NOMO-1 (cell line): ENCODE measurements at regions not wholly inside any gene's neighbourhood (a gene's known extent, or its start where the extent isn't known, plus 50 kb on each side); places are given as distances from the start of the nearest gene placed in this dataset.
A peak's percentile ranks its signal among the peaks of the same experiment; 100 is the strongest.
"Not testable (repeated sequence)": the region's sequence is repeated elsewhere in the genome, so short reads cannot be mapped to it uniquely, and the experiment has no call there.

Experiments used
- DNase-seq, 2 experiments: peaks; one replicate each; lab custom pipeline; 2025; ENCODE audit not compliant: unreplicated experiment in 2 of 2; lab: John Stamatoyannopoulos, UW

DNA sequence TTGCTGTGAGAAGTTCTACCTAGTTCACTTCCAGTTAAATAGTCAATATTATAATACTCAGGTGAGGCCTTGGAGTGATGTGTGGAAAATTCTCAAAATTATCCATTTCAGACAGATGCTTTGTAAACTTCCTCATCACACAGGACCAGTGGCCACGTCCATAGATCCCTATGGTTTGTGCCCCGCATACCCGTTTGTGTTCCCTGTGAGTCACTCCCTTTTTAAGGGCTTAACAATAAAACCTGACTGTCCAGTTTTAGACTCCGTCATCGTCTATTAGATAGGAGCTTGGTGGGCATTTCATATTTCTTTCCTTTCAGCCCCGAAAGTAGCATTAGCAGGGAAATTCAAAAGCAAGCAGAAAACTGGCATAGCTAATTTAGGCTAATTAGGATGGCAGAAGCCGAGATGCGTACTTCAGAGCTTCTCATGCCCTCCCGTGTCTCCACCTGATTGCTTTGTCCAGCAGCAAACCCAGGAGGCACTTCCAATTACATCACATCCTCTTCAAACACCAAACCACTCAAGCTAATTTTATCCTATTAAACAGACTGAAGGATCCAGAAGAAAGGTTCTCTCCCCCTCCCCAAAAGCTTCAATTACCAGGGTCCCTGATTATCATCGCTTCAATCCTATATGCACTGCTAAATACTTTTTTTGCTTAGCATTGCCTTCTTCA is 186.6 kb upstream of the OTX2 start:
- DNase-seq = no peak

DNA sequence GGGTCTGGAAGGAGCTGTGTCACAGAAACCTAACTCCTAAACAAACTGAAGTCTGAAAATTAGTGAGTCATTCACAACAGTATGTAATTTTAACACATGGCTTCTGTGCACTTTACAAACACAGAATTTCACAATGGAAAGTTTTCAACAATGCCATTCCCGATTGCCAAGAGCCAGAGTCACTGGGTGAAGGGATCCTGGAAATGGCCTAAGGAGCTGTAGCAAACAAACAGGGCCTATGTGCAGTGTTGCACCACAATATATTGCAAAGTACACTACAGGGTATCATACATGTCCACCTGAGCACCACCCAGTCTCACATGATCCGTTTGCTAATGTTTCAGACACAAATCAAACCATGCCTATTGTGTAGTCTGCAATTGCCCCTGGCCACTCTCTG is 184.7 kb upstream of the OTX2 start:
- peak in 1 of 2 experiments; percentile 11 for DNase-seq

DNA sequence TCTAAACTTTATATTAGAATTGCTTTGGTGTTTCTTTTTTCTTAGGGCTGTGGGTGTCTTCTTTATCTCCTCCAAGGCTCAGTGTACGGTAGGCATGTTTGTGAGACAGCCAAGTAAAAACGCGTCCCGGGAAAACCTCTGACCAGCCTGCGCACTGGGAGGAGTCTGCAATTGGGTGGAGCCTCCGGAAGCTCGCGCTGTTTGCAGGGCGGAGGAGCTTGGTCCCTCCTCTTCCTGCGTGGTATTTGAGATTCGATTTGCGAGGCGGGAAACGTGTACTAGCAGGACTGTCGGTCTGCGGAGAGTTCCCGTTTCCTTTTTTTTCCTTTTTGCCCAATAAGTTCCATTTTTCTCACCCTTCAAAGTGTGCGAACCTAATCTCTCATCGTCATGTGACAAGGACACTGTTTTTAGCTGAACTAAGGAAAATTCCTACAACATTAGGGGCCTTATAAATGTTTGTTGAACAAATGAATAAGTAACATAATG is 182.1 kb upstream of the OTX2 start:
- DNase-seq = no peak

DNA sequence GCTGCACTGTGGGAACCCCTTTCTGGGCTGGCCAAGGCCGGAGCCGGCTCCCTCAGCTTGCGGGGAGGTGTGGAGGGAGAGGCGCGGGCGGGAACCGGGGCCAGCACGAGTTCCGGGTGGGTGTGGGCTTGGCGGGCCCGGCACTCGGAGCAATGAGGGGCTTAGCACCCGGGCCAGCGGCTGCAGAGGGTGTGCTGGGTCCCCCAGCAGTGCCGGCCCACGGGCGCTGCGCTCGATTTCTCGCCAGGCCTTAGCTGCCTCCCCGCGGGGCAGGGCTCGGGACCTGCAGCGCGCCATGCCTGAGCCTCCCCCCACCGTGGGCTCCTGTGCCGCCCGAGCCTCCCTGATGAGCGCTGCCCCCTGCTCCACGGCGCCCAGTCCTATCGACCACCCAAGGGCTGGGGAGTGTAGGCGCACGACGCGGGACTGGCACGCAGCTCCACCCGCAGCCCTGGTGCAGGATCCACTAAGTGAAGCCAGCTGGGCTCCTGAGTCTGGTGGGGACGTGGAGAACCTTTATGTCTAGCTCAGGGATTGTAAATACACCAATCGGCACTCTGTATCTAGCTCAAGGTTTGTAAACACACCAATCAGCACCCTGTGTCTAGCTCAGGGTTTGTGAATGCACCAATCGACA is 180.8 kb upstream of the OTX2 start:
- DNase-seq = not testable (repeated sequence)

DNA sequence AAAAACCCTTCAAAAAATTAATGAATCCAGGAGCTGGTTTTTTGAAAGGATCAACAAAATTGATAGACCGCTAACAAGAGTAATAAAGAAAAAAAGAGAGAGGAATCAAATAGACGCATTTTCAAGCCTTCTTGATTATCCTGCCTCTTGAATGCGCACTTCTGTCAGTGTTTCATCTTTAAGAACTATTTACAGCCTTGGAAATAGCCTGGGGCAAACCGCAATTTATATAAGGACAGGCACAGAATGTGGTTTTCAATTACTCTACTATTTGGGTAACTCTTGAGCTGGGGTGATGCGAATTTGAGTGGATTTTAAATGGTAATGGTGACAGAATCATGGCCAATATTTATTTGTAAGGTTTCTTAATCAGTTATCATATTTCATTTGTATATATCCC is 179.1 kb upstream of the OTX2 start:
- no peak for DNase-seq

DNA sequence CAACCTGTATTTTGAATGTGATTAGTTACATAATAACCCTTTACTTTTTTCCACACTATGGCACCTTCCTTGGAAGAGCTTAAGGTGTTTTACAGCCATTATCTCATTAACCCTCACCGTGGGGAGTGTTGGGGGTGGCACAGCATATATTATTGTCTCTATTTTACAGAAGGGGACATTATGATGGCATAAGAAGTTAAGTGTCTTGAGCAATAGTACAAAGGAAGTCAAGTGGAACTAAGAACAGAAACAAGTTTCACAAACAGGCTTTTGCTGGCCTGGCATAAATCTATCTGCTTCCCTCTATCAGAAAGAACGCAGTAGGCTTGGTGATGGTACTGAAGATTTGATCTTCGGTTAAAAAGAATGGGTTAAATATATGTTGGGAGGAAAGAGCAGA is 169.7 kb upstream of the OTX2 start:
- peak; percentile 47 to 93 for DNase-seq

DNA sequence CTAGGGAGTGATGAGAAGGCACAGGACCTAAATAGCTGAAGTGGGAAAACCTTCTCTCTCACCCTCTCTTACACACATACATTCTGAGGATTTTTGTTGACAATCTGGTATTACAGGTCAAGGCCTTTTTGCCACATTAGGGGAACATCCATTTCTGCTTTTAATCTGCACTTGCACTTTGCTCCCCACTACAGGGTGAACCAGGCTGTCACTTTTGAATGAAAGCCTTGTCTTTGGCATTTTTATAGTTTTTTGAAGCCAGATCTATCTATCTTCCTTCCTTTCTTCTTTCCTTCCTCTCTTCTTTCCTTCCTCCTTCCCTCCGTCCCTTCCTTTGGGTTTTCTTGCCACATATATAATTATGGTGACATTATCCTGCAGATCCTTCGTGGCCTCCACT is 165.9 kb upstream of the OTX2 start:
- DNase-seq = peak; percentile 23 to 26

DNA sequence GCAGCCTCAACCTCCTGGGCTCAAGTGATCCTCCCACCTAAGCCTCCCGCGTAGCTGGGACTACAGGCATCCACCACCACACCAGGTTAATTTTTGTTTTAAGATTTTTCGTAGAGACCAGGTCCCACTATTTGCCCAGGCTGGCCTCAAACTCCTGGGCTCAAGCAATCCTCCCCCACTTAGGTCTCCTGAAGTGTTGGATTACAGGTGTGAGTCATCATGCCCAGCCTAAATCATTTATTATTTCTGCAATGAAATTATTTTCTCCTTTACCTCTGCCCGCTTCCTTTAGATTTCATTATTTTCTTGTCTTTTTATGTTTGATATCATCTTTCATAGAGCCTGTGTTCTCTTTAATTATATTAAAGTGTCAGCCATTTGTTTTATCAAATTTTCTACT is 165.2 kb upstream of the OTX2 start:
- no peak for DNase-seq

DNA sequence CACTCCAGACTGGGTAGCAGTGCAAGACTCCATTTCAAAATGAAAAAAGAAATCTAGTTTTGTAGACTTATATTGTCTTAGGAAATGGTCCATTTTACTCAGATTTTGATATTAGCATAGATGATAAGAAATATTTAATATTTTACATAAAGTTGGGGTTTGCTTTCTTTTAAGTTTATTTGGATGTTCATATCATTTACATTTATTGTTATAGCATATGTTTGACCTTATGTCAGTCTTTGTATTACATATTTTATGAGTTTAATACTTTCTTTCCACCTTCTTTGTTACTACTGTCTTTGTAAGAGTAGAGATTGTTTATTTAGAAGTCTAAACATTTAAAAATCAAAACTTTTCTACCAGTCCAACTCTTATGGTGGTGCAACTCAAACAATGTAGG is 162.7 kb upstream of the OTX2 start:
- DNase-seq = no peak

DNA sequence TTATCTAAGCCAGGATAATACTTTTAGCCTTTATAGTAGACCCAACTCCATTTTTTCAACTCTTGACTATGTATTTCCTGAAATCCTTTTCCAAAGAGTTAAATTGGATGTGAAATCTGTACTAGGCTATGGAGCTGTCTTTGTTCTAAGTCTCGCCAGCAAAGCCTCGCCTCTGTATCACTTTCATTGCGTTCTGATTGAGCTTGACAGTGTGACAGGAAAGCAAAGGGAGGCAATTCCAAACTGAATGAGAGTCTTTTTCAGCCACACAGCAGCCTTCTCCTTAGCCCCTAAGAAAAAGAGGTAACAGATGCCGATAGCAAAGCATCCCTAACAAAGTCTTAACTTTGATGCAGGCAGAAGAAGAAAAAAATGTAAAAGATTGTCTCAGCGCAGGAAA is 154.6 kb upstream of the OTX2 start:
- DNase-seq = no peak

DNA sequence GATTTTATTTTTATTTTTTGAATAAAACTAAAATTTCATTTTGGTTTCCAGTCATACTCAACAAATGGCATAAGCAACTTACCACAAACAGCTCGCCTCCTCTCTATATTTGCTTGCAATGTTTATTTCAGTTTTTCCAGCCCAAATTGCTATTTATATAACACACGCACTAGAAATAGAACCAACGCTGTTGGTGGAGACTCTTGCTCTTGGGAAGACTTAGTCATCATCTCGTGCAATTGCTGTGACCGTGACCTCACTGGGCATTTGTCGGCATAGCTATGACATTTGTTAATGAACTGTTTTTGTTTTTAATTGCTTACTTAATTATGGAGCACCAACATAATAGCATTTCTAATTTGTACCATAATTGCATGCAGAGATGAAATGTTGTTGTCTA is 153.1 kb upstream of the OTX2 start:
- DNase-seq = peak; percentile 47 to 79

DNA sequence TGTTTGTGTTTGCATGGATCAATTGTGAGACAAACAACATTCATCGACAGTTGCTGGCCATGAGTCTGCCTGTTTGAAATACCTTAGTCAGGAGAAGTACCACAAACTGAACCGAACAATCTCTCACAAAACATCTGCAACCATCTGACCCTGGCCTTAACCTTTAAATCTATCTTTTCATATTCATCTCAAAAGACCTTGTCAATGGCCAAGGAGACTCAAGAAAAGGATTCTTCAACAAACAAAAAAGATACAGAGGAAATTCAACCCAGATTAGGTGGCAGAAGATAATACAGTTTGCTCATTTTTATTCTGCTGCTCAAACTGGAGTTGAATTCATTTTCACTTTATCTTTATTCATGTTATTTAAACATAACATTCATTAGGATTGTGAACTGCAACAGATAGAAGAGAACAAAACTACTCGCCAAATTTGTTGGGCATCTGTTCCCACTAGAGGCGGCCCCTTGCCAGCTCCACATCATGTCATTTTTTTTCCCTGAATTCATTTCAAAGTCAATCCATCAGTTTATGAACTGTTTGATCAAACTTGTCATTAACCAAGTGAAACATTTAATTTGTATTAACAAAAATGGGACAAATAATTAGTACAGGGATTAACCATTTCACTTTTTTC is 152.3 kb upstream of the OTX2 start:
- DNase-seq = no peak

DNA sequence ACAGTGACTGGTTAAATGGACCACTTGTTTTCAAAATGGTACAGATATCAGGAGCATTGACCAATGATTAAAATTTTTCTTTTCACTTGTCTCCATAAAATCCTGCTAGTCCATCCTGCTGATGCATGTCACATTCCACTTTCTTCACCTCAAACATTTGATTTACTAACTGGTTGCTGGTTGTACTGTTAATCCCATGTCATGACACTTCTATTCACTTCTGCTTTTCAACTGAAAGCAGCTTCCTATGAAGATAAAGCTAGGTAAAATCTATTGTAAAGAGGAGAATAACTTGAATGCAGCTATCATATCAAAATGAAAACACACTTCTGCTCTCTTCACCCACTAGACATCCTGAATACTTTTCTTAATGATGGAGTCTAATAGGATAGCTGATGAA is 149.6 kb upstream of the OTX2 start:
- peak in 1 of 2 experiments; percentile 40 for DNase-seq

DNA sequence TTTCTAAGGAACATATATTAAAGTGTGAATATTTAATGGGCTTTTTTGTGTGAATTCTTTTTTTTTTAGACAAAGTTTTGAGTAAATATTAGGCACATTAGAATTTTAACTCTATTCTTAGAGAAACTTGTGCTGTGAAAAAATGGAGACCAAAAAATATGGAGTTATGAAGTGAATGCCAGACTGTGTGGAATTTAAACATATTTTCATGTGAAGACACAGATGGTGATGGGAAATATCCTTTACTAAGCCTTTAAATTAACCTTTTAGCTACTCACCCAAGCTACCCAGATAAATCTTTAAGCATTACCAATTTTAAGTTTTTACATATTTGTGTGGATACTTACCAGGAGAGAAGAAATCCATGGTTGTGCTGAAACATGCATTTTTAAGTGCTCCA is 148.8 kb upstream of the OTX2 start:
- no peak for DNase-seq

DNA sequence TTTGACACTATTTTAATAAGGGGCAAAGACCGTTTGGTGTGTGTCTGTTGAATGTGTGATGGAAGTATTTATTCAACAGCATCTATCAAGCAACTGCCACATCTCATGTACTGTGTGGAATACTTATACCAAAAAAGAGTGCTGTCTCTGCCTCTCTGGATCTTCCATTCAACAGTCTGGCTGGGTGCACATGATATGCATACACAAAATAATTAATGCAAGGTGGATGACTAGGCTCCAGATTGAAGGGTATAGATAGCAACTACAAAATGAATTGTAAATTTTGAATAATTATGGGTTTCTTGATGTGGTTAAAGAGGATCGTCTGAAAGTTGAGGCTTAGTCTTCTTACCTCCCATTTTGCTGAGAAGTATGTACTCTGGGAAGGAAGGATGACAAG is 145.9 kb upstream of the OTX2 start:
- no peak for DNase-seq

DNA sequence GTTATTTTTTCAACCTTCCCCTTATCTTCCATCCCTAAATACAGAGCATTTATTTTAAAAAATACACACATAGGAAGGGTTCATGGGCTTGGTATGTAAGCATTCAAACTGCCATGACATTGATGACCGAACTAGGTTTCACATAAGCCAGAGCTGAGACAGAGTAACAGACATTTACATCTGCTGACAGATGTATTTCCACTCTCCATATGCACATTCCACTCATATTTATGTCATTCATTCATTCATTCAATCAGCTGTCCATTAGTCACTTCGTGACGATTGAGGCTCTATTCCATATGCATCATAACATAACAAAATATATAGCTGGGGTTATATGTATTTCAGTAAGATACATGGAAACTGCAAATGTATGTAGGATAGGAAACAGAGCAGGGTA is 145.5 kb upstream of the OTX2 start:
- no peak for DNase-seq

DNA sequence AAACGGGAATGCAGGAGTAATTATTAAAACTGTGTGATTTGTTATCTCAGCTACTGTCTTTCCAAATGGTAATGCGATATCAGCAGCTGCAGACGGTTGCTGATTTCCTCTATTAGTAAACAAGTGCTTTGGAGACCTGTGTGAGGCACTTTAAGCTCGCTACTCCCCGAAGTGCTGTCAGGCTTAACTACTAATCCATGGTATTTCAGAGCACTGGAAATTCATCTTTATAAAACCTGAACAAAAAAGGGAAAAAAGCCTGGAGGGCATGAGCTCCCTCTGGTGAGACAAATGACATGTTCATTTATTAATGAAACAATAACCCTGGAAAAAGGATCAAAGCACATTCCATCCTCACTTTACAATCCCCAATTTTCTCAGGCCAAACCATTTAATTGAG is 143.6 kb upstream of the OTX2 start:
- no peak for DNase-seq

DNA sequence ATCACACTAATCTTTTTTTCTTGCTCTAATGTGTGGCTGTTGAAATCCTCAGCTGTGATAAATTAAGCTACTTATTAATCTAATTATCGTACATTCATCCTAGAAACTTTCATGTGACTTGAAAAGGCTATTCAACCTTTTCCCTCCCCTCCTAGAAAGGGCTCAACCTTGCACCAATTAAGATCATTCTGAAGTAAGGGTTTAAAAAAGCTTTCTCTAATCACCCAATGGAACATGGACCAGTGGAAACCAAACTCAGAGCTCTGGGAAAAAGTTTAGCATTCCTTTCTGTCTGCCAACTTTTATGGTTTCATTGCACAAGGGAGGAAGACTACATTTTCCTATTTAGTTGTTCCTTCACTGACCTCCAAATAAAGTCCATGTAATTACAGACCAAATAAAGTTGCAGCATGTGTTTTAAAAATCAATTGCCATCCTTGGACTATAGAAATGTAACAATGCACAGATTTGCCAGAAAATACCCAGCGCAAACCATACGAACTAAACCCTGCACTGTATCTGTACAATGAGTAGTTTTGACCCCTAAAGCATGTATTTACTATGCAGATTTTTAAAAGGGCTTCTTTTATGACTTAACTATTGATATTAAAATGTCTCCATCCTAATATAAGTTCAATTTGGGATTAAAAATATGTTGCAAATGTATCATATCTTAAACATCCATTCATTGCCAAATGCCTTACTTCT is 142.6 kb upstream of the OTX2 start:
- no peak for DNase-seq

DNA sequence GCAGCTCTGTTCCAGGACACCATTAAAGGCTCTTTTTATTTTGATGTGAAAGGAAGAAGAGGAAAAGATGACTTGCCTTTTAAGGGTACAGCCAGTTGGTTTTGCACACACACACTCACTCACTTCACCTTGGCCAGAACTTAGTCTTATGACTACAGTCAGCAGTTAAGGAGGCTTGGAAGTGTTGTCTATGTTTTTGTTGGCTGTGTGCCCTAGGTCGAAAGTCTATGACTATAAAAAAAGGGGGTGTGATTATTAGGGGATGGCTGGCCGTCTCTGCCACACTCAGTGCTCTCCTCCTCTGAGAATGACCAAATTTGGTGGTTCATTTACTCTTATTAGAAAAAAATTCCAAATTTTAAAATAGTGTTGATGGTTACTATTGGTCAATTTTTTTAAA is 139.5 kb upstream of the OTX2 start:
- no peak for DNase-seq

DNA sequence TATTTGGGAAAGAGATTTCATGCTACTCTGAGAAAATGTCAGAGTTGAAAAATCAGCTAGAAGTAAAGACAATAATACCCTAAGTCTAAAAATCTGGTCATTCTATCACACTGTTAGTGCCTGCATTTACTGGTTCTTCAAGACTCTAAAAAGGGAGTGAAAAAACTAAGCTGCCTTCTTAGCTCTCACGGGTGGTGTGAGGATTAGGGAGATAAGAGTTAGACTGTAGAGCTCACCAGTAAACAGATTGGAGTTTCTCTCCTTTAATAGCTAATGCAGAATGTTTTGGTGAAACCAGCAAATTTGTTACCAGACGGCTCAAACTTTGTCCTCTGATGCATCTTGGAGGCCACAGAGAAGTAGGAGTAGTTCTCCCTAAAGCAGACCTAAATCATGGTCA is 135.0 kb upstream of the OTX2 start:
- no peak for DNase-seq

DNA sequence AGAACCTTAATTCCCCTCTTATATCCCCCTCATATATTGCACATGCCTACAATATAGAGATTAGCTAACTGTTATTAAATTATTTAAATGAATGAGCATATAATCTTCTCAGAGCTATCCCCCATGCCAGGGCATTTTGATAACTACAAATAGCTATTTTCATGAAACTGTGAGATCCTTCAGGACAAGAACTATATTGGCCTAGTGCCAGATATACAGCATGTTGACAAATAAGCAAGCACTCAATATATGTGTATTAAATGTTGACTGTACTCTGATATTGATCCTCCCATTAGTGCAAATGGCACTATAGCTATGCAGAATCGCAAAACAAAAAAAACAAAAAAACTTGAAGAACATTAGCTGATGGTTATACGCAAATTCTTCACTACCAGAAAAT is 134.1 kb upstream of the OTX2 start:
- no peak for DNase-seq

DNA sequence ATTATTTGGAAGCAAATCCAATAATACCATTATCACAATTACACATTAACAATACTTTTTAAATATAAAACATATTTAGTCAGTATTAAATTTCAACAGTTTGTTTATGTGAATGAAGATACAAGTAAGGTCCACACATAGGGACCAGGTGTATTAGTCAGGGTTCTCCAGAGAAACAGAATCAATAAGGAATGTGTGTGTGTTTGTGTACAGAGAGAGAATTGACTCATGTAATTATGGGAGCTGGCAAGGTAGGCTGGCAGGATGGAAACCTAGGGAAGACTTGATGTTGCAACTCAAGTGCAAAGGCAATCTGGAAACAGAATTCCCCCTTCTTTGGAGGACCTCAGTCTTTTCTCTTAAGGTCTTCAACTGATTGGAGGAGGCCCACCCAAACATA is 123.2 kb upstream of the OTX2 start:
- DNase-seq = no peak
